HepG2 (cell line): ENCODE measurements at regions not wholly inside any gene's neighbourhood (a gene's known extent, or its start where the extent isn't known, plus 50 kb on each side); places are given as distances from the start of the nearest gene placed in this dataset.

Experiments
- ATAC-seq: fragments of 200-7000 bp; cut with Tn5 transposase; 3 replicates; pipeline ENCODE4 v1.9.1; 2020; ENCODE audit warnings: mild to moderate bottlenecking, moderate library complexity
- BruUV-seq: library from RNA; stranded (reverse); fragments of 400-500 nt; replicated peaks from 2 replicates; lab custom pipeline; 2021; lab: Mats Ljungman, UMichigan
- CTCF ChIA-PET: fragments of 300-600 bp; formaldehyde crosslinking; extraction: SDS; loops from one replicate; lab custom pipeline; 2021; ENCODE audit warnings: low total read pairs, inconsistent platforms, low intra/inter-chr PET ratio; lab: Yijun Ruan, JAX
- POLR2A ChIA-PET: fragments of 350-600 bp; sonication (Branson Sonifier 250); formaldehyde crosslinking; loops from one replicate; lab custom pipeline; 2020; ENCODE audit warnings: antibody characterized with exemption, inconsistent platforms; lab: Yijun Ruan, JAX
- DNase-seq: peaks from one replicate; pipeline ENCODE4 v3.0.0-alpha.2; 2015; ENCODE audit warnings: low spot score
- FAIRE-seq: peaks from 3 replicates; lab custom pipeline; 2011; peaks lifted over from hg19 to GRCh38; lab: Jason Lieb, UNC
- H2AFZ ChIP-seq: one replicate; pipeline ENCODE4 v1.6.1; 2011; ENCODE audit warnings: low read length, inconsistent platforms
- H3K27ac ChIP-seq: fragments of 300-600 bp; 3 replicates; pipeline ENCODE4 v1.8.0; 2011; ENCODE audit warnings: mixed run types, mild to moderate bottlenecking, mixed read lengths, low read length, inconsistent platforms; ENCODE audit not compliant: insufficient read depth; ENCODE audit errors: extremely low read length
- H3K27me3 ChIP-seq, 2 experiments: fragments of 200-600 bp in 1 of 2; 2 replicates in 1 of 2; 3 replicates in 1 of 2; pipeline versions ENCODE4 v1.6.0 to v1.8.0; 2011; ENCODE audit warnings: low read length in 2 of 2, mild to moderate bottlenecking in 2 of 2, moderate library complexity in 2 of 2, inconsistent platforms in 1 of 2; ENCODE audit not compliant: insufficient read depth in 2 of 2, control insufficient read depth in 1 of 2
- H3K36me3 ChIP-seq, 2 experiments: fragments of 200-600 bp in 1 of 2; replicated peaks in 1 of 2; 2 replicates in 1 of 2; 3 replicates in 1 of 2; pipeline versions ENCODE4 v1.5.1 to v1.8.0; 2011; ENCODE audit warnings: low read length in 2 of 2, inconsistent platforms in 1 of 2; ENCODE audit not compliant: insufficient read depth in 2 of 2, control insufficient read depth in 1 of 2
- H3K4me1 ChIP-seq: 2 replicates; pipeline ENCODE4 v1.5.1; 2012; ENCODE audit warnings: low read length, inconsistent platforms; ENCODE audit not compliant: insufficient read depth
- H3K4me2 ChIP-seq: 2 replicates; pipeline ENCODE4 v1.6.0; 2011; ENCODE audit warnings: low read depth, low read length, inconsistent platforms
- H3K4me3 ChIP-seq, 3 experiments: fragments of 200-600 bp in 1 of 3; sonication (generic), shearing (Covaris generic) in 1 of 3; replicated peaks in 1 of 3; 2 replicates each; pipeline ENCODE4 v1.5.1; 2011 to 2016; ENCODE audit warnings: low read length in 3 of 3, inconsistent platforms in 2 of 3, low read depth in 2 of 3, mild to moderate bottlenecking in 2 of 3, control low read depth in 1 of 3, mixed read lengths in 1 of 3; ENCODE audit not compliant: insufficient read depth in 1 of 3
- H3K79me2 ChIP-seq: one replicate; pipeline ENCODE4 v1.6.1; 2011; ENCODE audit warnings: low read length, inconsistent platforms; ENCODE audit not compliant: insufficient read depth
- H3K9ac ChIP-seq: 2 replicates; pipeline ENCODE4 v1.6.0; 2011; ENCODE audit warnings: mild to moderate bottlenecking, low read depth, low read length, inconsistent platforms; ENCODE audit not compliant: insufficient read depth
- H3K9me3 ChIP-seq: 2 replicates; pipeline ENCODE4 v1.5.1; 2012; ENCODE audit warnings: mild to moderate bottlenecking, low read length
- H4K20me1 ChIP-seq: 2 replicates; pipeline ENCODE4 v1.6.0; 2011; ENCODE audit warnings: inconsistent platforms, mild to moderate bottlenecking, low read length, moderate library complexity; ENCODE audit not compliant: insufficient read depth
- ATF1 ChIP-seq: IDR thresholded peaks from 2 replicates; pipeline ENCODE4 v1.6.1; 2016; ENCODE audit warnings: mild to moderate bottlenecking, control low read depth
- GATAD1 ChIP-seq: IDR thresholded peaks from 2 replicates; pipeline ENCODE4 v1.6.1; 2016; ENCODE audit warnings: missing genetic modification reagents, missing compliant biosample characterization
- GLI4 ChIP-seq: sonication (generic); formaldehyde crosslinking; IDR thresholded peaks from 2 replicates; pipeline ENCODE4 v1.5.1; 2020; ENCODE audit warnings: missing genetic modification reagents, mild to moderate bottlenecking, moderate library complexity, borderline replicate concordance
- HOXD1 ChIP-seq: sonication (generic); formaldehyde crosslinking; IDR thresholded peaks from 2 replicates; pipeline ENCODE4 v1.5.0; 2020; ENCODE audit warnings: missing genetic modification reagents
- JUND ChIP-seq: sonication (generic); formaldehyde crosslinking; IDR thresholded peaks from 2 replicates; pipeline ENCODE4 v1.8.0; 2022; ENCODE audit warnings: mild to moderate bottlenecking, missing genetic modification reagents
- MTF2 ChIP-seq: sonication (generic); formaldehyde crosslinking; IDR thresholded peaks from 2 replicates; pipeline ENCODE4 v1.5.0; 2020; ENCODE audit warnings: missing genetic modification reagents, borderline replicate concordance
- RAD21 ChIP-seq: fragments of 450-650 bp; formaldehyde crosslinking; IDR thresholded peaks from 2 replicates; pipeline ENCODE4 v1.5.0; 2020; ENCODE audit warnings: mild to moderate bottlenecking
- SOX5 ChIP-seq: IDR thresholded peaks from 2 replicates; pipeline ENCODE4 v1.6.1; 2016; ENCODE audit warnings: borderline replicate concordance
- ZFP36L1 ChIP-seq: sonication (generic); formaldehyde crosslinking; IDR thresholded peaks from 2 replicates; pipeline ENCODE4 v1.8.0; 2022; ENCODE audit warnings: mild to moderate bottlenecking, missing genetic modification reagents, moderate library complexity
- ZNF143 ChIP-seq: sonication (generic); formaldehyde crosslinking; IDR thresholded peaks from 2 replicates; pipeline ENCODE4 v1.4.0; 2020; ENCODE audit warnings: missing genetic modification reagents
- ZNF17 ChIP-seq: sonication (generic); formaldehyde crosslinking; IDR thresholded peaks from 2 replicates; pipeline ENCODE4 v1.5.0; 2020; ENCODE audit warnings: mild to moderate bottlenecking, missing genetic modification reagents
- ZNF367 ChIP-seq: sonication (generic); formaldehyde crosslinking; IDR thresholded peaks from 2 replicates; pipeline ENCODE4 v1.4.0; 2020; ENCODE audit warnings: missing genetic modification reagents, borderline replicate concordance
- ZNF484 ChIP-seq: sonication (generic); formaldehyde crosslinking; IDR thresholded peaks from 2 replicates; pipeline ENCODE4 v1.5.1; 2020; ENCODE audit warnings: mild to moderate bottlenecking, low read depth, missing genetic modification reagents, borderline replicate concordance
- ZNF607 ChIP-seq: sonication (generic); formaldehyde crosslinking; IDR thresholded peaks from 2 replicates; pipeline ENCODE4 v1.5.1; 2020; ENCODE audit warnings: missing genetic modification reagents, mild to moderate bottlenecking, borderline replicate concordance
- WGBS: methylation state at CpG from one replicate; pipeline ENCODE4 v1.1.6; 2017; ENCODE audit warnings: low lambda C conversion rate; 5-methylcytosine and 5-hydroxymethylcytosine counted together
- in situ Hi-C: cut with HindIII; loops from 2 replicates; pipeline ENCODE4 v1.10.0; 2017; ENCODE audit warnings: low pct_unique_long_range_greater_than_20kb; ENCODE audit not compliant: extremely low pct_ligation_motif_present
- intact Hi-C: fragments of 100-400 bp; cut with micrococcal nuclease; formaldehyde crosslinking; loops from one replicate; pipeline ENCODE4 v1.10.0; 2022; ENCODE audit not compliant: unreplicated experiment
- TF ChIP-seq, protein P1 (sequence below): sonication (generic); formaldehyde crosslinking; IDR thresholded peaks from 2 replicates; pipeline ENCODE4 v1.4.0; 2020; ENCODE audit warnings: missing genetic modification reagents, borderline replicate concordance
- TF ChIP-seq, protein P2 (sequence below): sonication (generic); formaldehyde crosslinking; IDR thresholded peaks from 2 replicates; pipeline ENCODE4 v1.4.0; 2020; ENCODE audit warnings: mild to moderate bottlenecking, missing genetic modification reagents
- TF ChIP-seq, protein P3 (sequence below): sonication (generic); formaldehyde crosslinking; IDR thresholded peaks from 2 replicates; pipeline ENCODE4 v1.4.0; 2020; ENCODE audit warnings: missing genetic modification reagents; ENCODE audit errors: not compliant biosample characterization
- TF ChIP-seq, protein P4 (sequence below): sonication (generic); IDR thresholded peaks from 2 replicates; pipeline ENCODE4 v1.6.1; 2016; ENCODE audit warnings: low read depth, borderline replicate concordance

DNA sequence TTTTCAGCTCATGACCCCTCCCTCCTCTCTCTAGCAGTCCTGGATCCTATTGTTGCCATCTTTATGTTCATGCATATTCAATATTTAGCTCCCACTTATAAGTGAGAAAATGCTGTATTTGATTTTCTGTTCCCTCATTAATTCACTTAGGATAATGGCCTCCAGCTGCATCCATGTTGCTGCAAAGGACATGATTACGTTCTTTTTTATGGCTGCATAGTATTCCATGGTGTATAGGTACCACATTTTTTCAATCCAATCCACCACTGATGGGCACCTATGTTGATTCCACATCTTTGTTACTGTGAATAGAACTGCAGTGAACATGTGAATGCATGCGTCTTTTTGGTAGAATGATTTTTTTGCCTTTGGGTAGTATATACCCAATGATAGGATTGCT, 188.4 kb downstream of the FOXL1 start:
- CTCF ChIA-PET, result no interaction called here
- H3K79me2 ChIP-seq, result no peaks in the 10 kb centered on the region
- 2% methylated on average over 2 of the region's 2 CpGs for WGBS
- TF ChIP-seq ZNF17 (CRISPR knock-in tag), result no peak
- TF ChIP-seq ZNF367, result no peak
- TF ChIP-seq ATF1, result no peak
- TF ChIP-seq ZNF484 (CRISPR knock-in tag), result no peak
- TF ChIP-seq JUND (CRISPR knock-in tag), result no peak
- TF ChIP-seq GATAD1 (CRISPR knock-in tag), result no peak
- no peak for TF ChIP-seq SOX5
- no peak for TF ChIP-seq GLI4 (CRISPR knock-in tag)
- TF ChIP-seq ZFP36L1 (CRISPR knock-in tag), result no peak
- TF ChIP-seq ZNF607 (CRISPR knock-in tag), result no peak
- no peak for TF ChIP-seq HOXD1 (CRISPR knock-in tag)
- H3K4me2 ChIP-seq, result no peak overlapping the region
- H3K9ac ChIP-seq, result no peak overlapping the region
- FAIRE-seq (no peak), DNase-seq (no peak), ATAC-seq (no peak)
- intact Hi-C loops, result no loop called here
- H4K20me1 ChIP-seq, result no peaks in the 10 kb centered on the region
- no peaks in the 10 kb centered on the region for H3K4me1 ChIP-seq
- no peak overlapping the region for H3K27ac ChIP-seq
- peaks cover 2 to 33% of the 10 kb centered on the region in 2 experiments; a peak in 4 of 5 replicates for H3K27me3 ChIP-seq
- H3K4me3 ChIP-seq, result no peak overlapping the region
- no TSS peak for BruUV-seq
- in situ Hi-C loops, result no loop called here
- H3K36me3 ChIP-seq, result no peaks in the 10 kb centered on the region
- no peaks in the 10 kb centered on the region for H3K9me3 ChIP-seq
- POLR2A ChIA-PET, result no interaction called here
- H2AFZ ChIP-seq, result no peak overlapping the region

DNA sequence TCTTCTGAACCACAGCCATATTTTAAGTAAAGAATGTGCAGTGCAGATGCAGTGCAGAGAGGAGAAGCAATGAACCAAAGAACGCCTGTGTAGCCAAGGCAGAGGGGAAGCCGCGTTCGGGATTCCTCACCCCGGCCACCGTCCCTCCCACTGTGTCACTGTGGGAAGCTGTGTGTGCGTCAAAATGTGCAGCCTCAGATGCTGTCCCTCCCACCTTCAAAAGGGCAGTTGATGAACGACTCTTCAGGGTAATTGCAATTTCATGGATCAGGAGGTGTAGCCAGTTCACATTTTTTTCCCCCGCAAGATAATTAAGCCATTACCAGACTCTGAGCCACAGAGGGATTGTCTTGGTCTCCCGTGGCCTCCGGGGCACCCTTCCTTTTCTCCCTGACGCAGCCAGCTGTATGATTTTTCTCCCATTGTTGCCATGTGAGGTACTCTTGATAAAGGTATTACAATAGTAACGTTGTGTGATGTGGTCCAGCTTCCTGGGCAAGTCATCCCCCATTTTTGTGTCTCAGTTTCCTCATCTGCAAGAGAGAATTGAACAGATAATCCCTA, 190.0 kb downstream of the FOXL1 start:
- Histone ChIP-seq H3K9me3 (no peaks in the 10 kb centered on the region), H3K4me3 (no peak overlapping the region), H3K4me1 (no peaks in the 10 kb centered on the region), H3K9ac (no peak overlapping the region), H3K36me3 (no peaks in the 10 kb centered on the region), H2AFZ (no peak overlapping the region), H4K20me1 (no peaks in the 10 kb centered on the region), H3K27ac (no peak overlapping the region), H3K27me3 (peaks cover 4 to 36% of the 10 kb centered on the region in 2 experiments; a peak in 3 of 5 replicates), H3K4me2 (no peak overlapping the region), H3K79me2 (no peaks in the 10 kb centered on the region)
- in situ Hi-C loops (no loop called here), intact Hi-C loops (no loop called here)
- BruUV-seq, result no TSS peak
- DNase-seq (no peak), ATAC-seq (no peak), FAIRE-seq (no peak)
- ChIA-PET POLR2A (no interaction called here), CTCF (no interaction called here)
- WGBS, result 35% methylated on average over 13 of the region's 13 CpGs
- no peak for TF ChIP-seq RAD21 (CRISPR knock-in tag)
- no peak for TF ChIP-seq MTF2
- TF ChIP-seq, protein P1, sequence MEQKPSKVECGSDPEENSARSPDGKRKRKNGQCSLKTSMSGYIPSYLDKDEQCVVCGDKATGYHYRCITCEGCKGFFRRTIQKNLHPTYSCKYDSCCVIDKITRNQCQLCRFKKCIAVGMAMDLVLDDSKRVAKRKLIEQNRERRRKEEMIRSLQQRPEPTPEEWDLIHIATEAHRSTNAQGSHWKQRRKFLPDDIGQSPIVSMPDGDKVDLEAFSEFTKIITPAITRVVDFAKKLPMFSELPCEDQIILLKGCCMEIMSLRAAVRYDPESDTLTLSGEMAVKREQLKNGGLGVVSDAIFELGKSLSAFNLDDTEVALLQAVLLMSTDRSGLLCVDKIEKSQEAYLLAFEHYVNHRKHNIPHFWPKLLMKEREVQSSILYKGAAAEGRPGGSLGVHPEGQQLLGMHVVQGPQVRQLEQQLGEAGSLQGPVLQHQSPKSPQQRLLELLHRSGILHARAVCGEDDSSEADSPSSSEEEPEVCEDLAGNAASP (CRISPR knock-in tag), result no peak
- TF ChIP-seq, protein P2, sequence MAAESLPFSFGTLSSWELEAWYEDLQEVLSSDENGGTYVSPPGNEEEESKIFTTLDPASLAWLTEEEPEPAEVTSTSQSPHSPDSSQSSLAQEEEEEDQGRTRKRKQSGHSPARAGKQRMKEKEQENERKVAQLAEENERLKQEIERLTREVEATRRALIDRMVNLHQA, result no peak
- no peak for TF ChIP-seq ZNF143
- TF ChIP-seq, protein P3, sequence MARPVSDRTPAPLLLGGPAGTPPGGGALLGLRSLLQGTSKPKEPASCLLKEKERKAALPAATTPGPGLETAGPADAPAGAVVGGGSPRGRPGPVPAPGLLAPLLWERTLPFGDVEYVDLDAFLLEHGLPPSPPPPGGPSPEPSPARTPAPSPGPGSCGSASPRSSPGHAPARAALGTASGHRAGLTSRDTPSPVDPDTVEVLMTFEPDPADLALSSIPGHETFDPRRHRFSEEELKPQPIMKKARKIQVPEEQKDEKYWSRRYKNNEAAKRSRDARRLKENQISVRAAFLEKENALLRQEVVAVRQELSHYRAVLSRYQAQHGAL (CRISPR knock-in tag), result no peak
- TF ChIP-seq, protein P4, sequence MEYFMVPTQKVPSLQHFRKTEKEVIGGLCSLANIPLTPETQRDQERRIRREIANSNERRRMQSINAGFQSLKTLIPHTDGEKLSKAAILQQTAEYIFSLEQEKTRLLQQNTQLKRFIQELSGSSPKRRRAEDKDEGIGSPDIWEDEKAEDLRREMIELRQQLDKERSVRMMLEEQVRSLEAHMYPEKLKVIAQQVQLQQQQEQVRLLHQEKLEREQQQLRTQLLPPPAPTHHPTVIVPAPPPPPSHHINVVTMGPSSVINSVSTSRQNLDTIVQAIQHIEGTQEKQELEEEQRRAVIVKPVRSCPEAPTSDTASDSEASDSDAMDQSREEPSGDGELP, result no peak
